ENCODE measurements at regions not wholly inside any gene's neighbourhood (a gene's known extent, or its start where the extent isn't known, plus 50 kb on each side); places are given as distances from the start of the nearest gene placed in this dataset.

GRCh38 chr2:19299522-19299921, 58.9 kb downstream of the OSR1 start:
- TF ChIP-seq CTCF (IDR thresholded peaks at IDR 0.05; ENCODE audit: low read depth, low read length, missing input control) (no peak), JUND (IDR thresholded peaks at IDR 0.05) (no peak), ZBTB33 (IDR thresholded peaks at IDR 0.05) (no peak), TAF1 (conservative IDR thresholded peaks at IDR 0.05) (no peak), GABPA (IDR thresholded peaks at IDR 0.05 in 1 of 2, conservative IDR thresholded peaks at IDR 0.05 in 1 of 2) (no peak), EGR1 (IDR thresholded peaks at IDR 0.05; ENCODE audit: low read depth in 2 of 2) (no peak), SP1 (IDR thresholded peaks at IDR 0.05) (no peak)

All from liver (tissue), 3 donors.